Panc1 (cell line): ENCODE measurements at regions not wholly inside any gene's neighbourhood (a gene's known extent, or its start where the extent isn't known, plus 50 kb on each side); places are given as distances from the start of the nearest gene placed in this dataset.
A peak's percentile ranks its signal among the peaks of the same experiment; 100 is the strongest.

Experiments used
- ATAC-seq: fragments of 200-7000 bp; cut with Tn5 transposase; 2 replicates; pipeline ENCODE4 v1.9.1; 2020; ENCODE audit warnings: mild to moderate bottlenecking, moderate library complexity
- BruUV-seq: library from RNA; stranded (reverse); fragments of 400-500 nt; replicated peaks from 2 replicates; lab custom pipeline; 2021; lab: Mats Ljungman, UMichigan
- CTCF ChIA-PET: fragments of 300-600 bp; sonication (Branson Sonifier 250); formaldehyde crosslinking; loops from one replicate; lab custom pipeline; 2022; ENCODE audit warnings: antibody characterized with exemption; lab: Charles Lee
- POLR2A ChIA-PET: fragments of 300-600 bp; sonication (Branson Sonifier 250); formaldehyde crosslinking; loops from one replicate; lab custom pipeline; 2022; ENCODE audit warnings: antibody characterized with exemption; lab: Charles Lee
- DNase-seq: peaks from one replicate; pipeline ENCODE4 v3.0.0-alpha.2; 2010; ENCODE audit warnings: low read depth, low spot score
- H3K27ac ChIP-seq: 2 replicates; pipeline ENCODE4 v1.5.1; 2011; ENCODE audit warnings: mild to moderate bottlenecking, low read length, inconsistent platforms
- H3K27me3 ChIP-seq: fragments of 200-500 bp; sonication (Bioruptor generic); 2 replicates; pipeline ENCODE4 v1.6.0; 2014; ENCODE audit warnings: low read length, inconsistent platforms; ENCODE audit not compliant: control insufficient read depth, insufficient read depth
- H3K36me3 ChIP-seq: fragments of 200-500 bp; sonication (Bioruptor generic); 2 replicates; pipeline ENCODE4 v1.5.1; 2014; ENCODE audit warnings: inconsistent platforms, mild to moderate bottlenecking, low read length, moderate library complexity; ENCODE audit not compliant: control insufficient read depth, insufficient read depth
- H3K4me1 ChIP-seq: 2 replicates; pipeline ENCODE4 v1.5.1; 2011; ENCODE audit warnings: inconsistent platforms, mild to moderate bottlenecking, low read length, moderate library complexity; ENCODE audit not compliant: control insufficient read depth, insufficient read depth
- H3K4me3 ChIP-seq, 2 experiments: 2 replicates each; pipeline ENCODE4 v1.5.1; 2011 to 2012; ENCODE audit warnings: low read depth in 2 of 2, low read length in 2 of 2, mild to moderate bottlenecking in 2 of 2, inconsistent platforms in 1 of 2, moderate library complexity in 1 of 2
- H3K9me3 ChIP-seq: fragments of 200-500 bp; sonication (Bioruptor generic); 2 replicates; pipeline ENCODE4 v1.5.1; 2014; ENCODE audit warnings: low read depth, mild to moderate bottlenecking, inconsistent platforms, low read length, moderate library complexity; ENCODE audit not compliant: control insufficient read depth, insufficient read depth
- POLR2AphosphoS5 ChIP-seq: IDR thresholded peaks from 2 replicates; pipeline ENCODE4 v1.6.1; 2012; ENCODE audit warnings: mild to moderate bottlenecking, low read depth, low read length, moderate library complexity
- SIN3A ChIP-seq: IDR thresholded peaks from 2 replicates; pipeline ENCODE4 v1.6.1; 2012; ENCODE audit warnings: low read depth, mild to moderate bottlenecking, low read length, moderate library complexity, borderline replicate concordance; ENCODE audit not compliant: insufficient read depth
- TCF7L2 ChIP-seq: IDR thresholded peaks from 2 replicates; pipeline ENCODE4 v1.6.1; 2011; ENCODE audit warnings: mild to moderate bottlenecking, low read depth, low read length, inconsistent platforms
- in situ Hi-C: cut with HindIII; loops from 2 replicates; pipeline ENCODE4 v1.10.0; 2016; ENCODE audit warnings: low sequenced_read_pairs, low pct_unique_long_range_greater_than_20kb
- intact Hi-C: fragments of 100-400 bp; cut with micrococcal nuclease; formaldehyde crosslinking; loops from one replicate; pipeline ENCODE4 v1.10.0; 2022; ENCODE audit not compliant: unreplicated experiment
- TF ChIP-seq, protein P1 (sequence below): fragments of 450-650 bp; IDR thresholded peaks from 2 replicates; pipeline ENCODE4 v1.5.1; 2017; ENCODE audit warnings: mild to moderate bottlenecking
- TF ChIP-seq, protein P2 (sequence below), 2 experiments: IDR thresholded peaks; 2 replicates each; pipeline ENCODE4 v1.6.1; 2011 to 2012; ENCODE audit warnings: low read depth in 2 of 2, control low read depth in 1 of 2, low read length in 1 of 2, mild to moderate bottlenecking in 1 of 2, moderate library complexity in 1 of 2; ENCODE audit not compliant: insufficient read depth in 1 of 2

DNA sequence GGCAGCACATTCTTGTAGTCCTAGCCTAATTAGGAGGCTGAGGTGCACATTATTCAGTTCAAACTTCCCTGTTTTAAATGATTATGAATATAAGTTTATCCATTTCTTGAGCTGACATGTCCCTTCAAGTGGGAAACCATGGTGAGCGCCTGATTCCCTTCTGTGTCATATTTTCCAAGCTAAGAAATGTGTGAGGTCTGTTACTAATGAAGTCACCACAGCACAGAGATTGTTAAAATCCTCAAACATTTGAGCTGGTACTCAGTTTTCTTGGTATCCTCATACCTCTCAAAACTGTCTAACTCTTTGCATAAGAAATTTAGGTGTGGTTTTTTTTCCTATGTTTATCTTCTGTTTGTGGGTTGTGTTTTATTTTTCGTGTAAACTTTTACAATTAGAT is 926.8 kb downstream of the GATA3 start:
- POLR2A ChIA-PET, result no interaction called here
- TF ChIP-seq SIN3A (no peak), POLR2AphosphoS5 (no peak), TCF7L2 (no peak)
- TF ChIP-seq, protein P1, sequence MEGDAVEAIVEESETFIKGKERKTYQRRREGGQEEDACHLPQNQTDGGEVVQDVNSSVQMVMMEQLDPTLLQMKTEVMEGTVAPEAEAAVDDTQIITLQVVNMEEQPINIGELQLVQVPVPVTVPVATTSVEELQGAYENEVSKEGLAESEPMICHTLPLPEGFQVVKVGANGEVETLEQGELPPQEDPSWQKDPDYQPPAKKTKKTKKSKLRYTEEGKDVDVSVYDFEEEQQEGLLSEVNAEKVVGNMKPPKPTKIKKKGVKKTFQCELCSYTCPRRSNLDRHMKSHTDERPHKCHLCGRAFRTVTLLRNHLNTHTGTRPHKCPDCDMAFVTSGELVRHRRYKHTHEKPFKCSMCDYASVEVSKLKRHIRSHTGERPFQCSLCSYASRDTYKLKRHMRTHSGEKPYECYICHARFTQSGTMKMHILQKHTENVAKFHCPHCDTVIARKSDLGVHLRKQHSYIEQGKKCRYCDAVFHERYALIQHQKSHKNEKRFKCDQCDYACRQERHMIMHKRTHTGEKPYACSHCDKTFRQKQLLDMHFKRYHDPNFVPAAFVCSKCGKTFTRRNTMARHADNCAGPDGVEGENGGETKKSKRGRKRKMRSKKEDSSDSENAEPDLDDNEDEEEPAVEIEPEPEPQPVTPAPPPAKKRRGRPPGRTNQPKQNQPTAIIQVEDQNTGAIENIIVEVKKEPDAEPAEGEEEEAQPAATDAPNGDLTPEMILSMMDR, result no peak
- TF ChIP-seq, protein P2, sequence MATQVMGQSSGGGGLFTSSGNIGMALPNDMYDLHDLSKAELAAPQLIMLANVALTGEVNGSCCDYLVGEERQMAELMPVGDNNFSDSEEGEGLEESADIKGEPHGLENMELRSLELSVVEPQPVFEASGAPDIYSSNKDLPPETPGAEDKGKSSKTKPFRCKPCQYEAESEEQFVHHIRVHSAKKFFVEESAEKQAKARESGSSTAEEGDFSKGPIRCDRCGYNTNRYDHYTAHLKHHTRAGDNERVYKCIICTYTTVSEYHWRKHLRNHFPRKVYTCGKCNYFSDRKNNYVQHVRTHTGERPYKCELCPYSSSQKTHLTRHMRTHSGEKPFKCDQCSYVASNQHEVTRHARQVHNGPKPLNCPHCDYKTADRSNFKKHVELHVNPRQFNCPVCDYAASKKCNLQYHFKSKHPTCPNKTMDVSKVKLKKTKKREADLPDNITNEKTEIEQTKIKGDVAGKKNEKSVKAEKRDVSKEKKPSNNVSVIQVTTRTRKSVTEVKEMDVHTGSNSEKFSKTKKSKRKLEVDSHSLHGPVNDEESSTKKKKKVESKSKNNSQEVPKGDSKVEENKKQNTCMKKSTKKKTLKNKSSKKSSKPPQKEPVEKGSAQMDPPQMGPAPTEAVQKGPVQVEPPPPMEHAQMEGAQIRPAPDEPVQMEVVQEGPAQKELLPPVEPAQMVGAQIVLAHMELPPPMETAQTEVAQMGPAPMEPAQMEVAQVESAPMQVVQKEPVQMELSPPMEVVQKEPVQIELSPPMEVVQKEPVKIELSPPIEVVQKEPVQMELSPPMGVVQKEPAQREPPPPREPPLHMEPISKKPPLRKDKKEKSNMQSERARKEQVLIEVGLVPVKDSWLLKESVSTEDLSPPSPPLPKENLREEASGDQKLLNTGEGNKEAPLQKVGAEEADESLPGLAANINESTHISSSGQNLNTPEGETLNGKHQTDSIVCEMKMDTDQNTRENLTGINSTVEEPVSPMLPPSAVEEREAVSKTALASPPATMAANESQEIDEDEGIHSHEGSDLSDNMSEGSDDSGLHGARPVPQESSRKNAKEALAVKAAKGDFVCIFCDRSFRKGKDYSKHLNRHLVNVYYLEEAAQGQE (IDR thresholded peaks at IDR 0.05; ENCODE audit: insufficient read depth in 1 of 2, low read depth in 2 of 2, low read length in 1 of 2), result no peak
- no peak overlapping the region for H3K27ac ChIP-seq
- ATAC-seq (no peak), DNase-seq (no peak)
- H3K27me3 ChIP-seq, result no peaks in the 10 kb centered on the region
- no peaks in the 10 kb centered on the region for H3K4me1 ChIP-seq
- no peaks in the 10 kb centered on the region for H3K36me3 ChIP-seq
- no peaks in the 10 kb centered on the region for H3K9me3 ChIP-seq
- intact Hi-C loops, result no loop called here
- no peak overlapping the region for H3K4me3 ChIP-seq
- no TSS peak for BruUV-seq
- in situ Hi-C loops, result no loop called here
- CTCF ChIA-PET, result no interaction called here

DNA sequence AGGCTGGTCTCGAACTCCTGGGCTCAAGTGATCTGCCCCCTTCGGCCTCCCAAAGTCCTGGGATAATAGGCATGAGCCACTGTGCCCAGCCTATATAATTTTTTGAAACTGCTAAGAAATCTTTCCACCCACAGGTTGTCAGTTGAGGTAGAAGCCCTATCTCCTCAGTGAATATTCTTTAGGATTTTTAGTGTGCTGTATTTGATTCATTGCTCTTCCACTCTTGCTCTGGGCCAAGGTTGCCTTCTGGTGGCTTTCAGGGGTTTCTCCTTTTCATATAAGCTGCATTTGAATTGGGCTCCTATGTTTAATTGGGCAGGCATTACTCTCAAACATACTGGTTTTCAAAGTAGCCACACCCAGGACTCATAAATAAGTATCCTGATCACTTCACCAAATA is 931.2 kb downstream of the GATA3 start:
- in situ Hi-C loops, result no loop called here
- H3K27ac ChIP-seq, result no peak overlapping the region
- ATAC-seq (no peak), DNase-seq (no peak)
- intact Hi-C loops, result no loop called here
- H3K9me3 ChIP-seq, result no peaks in the 10 kb centered on the region
- no peaks in the 10 kb centered on the region for H3K4me1 ChIP-seq
- ChIA-PET CTCF (no interaction called here), POLR2A (no interaction called here)
- no peaks in the 10 kb centered on the region for H3K36me3 ChIP-seq
- TF ChIP-seq SIN3A (no peak), TCF7L2 (no peak)
- TF ChIP-seq, protein P1, result 0 out of 2 replicates have a peak, but pooled peaks have one; percentile 10
- H3K4me3 ChIP-seq, result no peak overlapping the region
- BruUV-seq, result no TSS peak
- no peaks in the 10 kb centered on the region for H3K27me3 ChIP-seq

DNA sequence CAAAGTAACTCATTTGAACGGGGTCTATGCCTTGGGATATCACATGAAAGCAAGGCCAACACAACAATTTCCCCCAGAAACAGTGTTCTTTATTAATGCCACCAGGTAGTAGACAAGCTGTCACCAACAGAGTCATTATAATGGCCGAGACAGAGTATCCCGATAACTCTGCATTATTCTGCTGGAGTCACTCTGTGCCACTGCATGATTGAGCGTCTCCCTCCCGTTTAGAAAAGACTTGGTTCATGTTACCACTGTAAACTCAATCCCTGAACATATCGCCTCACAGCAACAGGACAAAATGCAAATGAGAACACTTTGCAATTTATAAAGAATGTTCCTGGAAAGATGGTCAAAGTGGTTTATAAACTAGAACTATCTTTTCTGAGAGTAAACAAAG is 932.5 kb downstream of the GATA3 start:
- Histone ChIP-seq H3K4me1 (no peaks in the 10 kb centered on the region), H3K36me3 (no peaks in the 10 kb centered on the region), H3K27me3 (no peaks in the 10 kb centered on the region), H3K9me3 (no peaks in the 10 kb centered on the region), H3K4me3 (no peak overlapping the region), H3K27ac (no peak overlapping the region)
- no peak for ATAC-seq
- no peak for DNase-seq
- TF ChIP-seq POLR2AphosphoS5, result no peak
- TF ChIP-seq, protein P1, result no peak
- TF ChIP-seq SIN3A, result no peak
- TF ChIP-seq, protein P2 (IDR thresholded peaks at IDR 0.05; ENCODE audit: insufficient read depth in 1 of 2, low read depth in 2 of 2, low read length in 1 of 2), result no peak
- no peak for TF ChIP-seq TCF7L2
- CTCF ChIA-PET, result no interaction called here
- in situ Hi-C loops, result no loop called here
- no TSS peak for BruUV-seq
- POLR2A ChIA-PET, result no interaction called here
- intact Hi-C loops, result no loop called here
